ENCODE measurements at regions not wholly inside any gene's neighbourhood (a gene's known extent, or its start where the extent isn't known, plus 50 kb on each side); places are given as distances from the start of the nearest gene placed in this dataset.

- TF ChIP-seq MAX (IDR thresholded peaks at IDR 0.05) (no peak), RAD21 (IDR thresholded peaks at IDR 0.05; ENCODE audit: low read depth) (no peak), TAF1 (IDR thresholded peaks at IDR 0.05; ENCODE audit: low read depth) (no peak), REST (IDR thresholded peaks at IDR 0.05; ENCODE audit: low read depth) (no peak), USF1 (IDR thresholded peaks at IDR 0.05) (no peak)
Observed at GRCh38 chr1:81433676-81434075, 367.1 kb upstream of the ADGRL2 start.
